ENCODE measurements at regions not wholly inside any gene's neighbourhood (a gene's known extent, or its start where the extent isn't known, plus 50 kb on each side); places are given as distances from the start of the nearest gene placed in this dataset.

DNA sequence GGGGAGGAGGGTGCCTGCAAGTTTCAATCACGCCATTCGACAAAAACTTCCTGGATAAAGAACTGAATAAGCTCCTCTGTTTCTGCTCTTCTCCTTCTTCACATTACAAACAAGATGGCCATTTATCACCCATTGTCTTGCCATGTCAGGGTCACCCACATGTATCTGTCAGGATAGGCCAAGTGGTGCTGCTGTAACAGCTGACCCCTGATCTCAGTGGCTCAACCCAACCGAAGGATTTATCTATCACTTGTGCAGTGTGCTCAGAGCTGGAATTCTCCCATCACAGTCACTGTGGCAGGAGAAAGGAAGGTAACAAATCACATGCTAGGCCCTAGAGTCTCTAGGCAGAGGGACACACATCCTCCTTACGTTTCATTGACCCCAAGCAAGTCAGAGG, 210.0 kb upstream of the CDH5 start:
- TF ChIP-seq CTCF (IDR thresholded peaks at IDR 0.05) = no peak
- TF ChIP-seq POLR2A (IDR thresholded peaks at IDR 0.05) = no peak
- no peak for TF ChIP-seq POLR2AphosphoS5 (IDR thresholded peaks at IDR 0.05)
- no peak for TF ChIP-seq EP300 (IDR thresholded peaks at IDR 0.05)

All from suprapubic skin (tissue), 4 donors.